Ascending aorta (tissue), 2 donors: ENCODE measurements at regions not wholly inside any gene's neighbourhood (a gene's known extent, or its start where the extent isn't known, plus 50 kb on each side); places are given as distances from the start of the nearest gene placed in this dataset.

Experiments
- DNase-seq, 2 donors: peaks; one replicate each; pipeline ENCODE4 v3.0.0-alpha.2; 2019; ENCODE audit warnings: low spot score in 2 of 2
- H3K27ac ChIP-seq, 2 donors: fragments of 200-600 bp; sonication (generic); one replicate each; pipeline ENCODE4 v1.5.1; 2016 to 2017; ENCODE audit warnings: mild to moderate bottlenecking in 1 of 2
- H3K27me3 ChIP-seq: fragments of 200-600 bp; sonication (generic); one replicate; pipeline ENCODE4 v1.5.1; 2017
- H3K36me3 ChIP-seq, 2 donors: fragments of 200-600 bp; sonication (generic); one replicate each; pipeline ENCODE4 v1.5.1; 2016
- H3K4me1 ChIP-seq, 2 donors: fragments of 200-600 bp; sonication (generic); one replicate each; pipeline ENCODE4 v1.5.1; 2016 to 2017; ENCODE audit warnings: mild to moderate bottlenecking in 1 of 2
- H3K4me3 ChIP-seq, 2 donors: fragments of 200-600 bp; sonication (generic); one replicate each; pipeline ENCODE4 v1.5.1; 2016 to 2017; ENCODE audit warnings: mild to moderate bottlenecking in 1 of 2
- H3K9me3 ChIP-seq, 2 donors: fragments of 200-600 bp; sonication (generic); one replicate each; pipeline ENCODE4 v1.5.1; 2016
- CTCF ChIP-seq, 3 experiments: fragments of 200-600 bp in 2 of 3; fragments of 450-650 bp in 1 of 3; sonication (generic) in 2 of 3; IDR thresholded peaks; one replicate each; pipeline ENCODE4 v1.5.1; 2016 to 2019; ENCODE audit warnings: antibody characterized with exemption in 3 of 3, mild to moderate bottlenecking in 1 of 3, moderate library complexity in 1 of 3
- intact Hi-C: fragments of 100-400 bp; cut with DNase I; formaldehyde crosslinking; loops from one replicate; pipeline ENCODE4 v1.15.1; 2023

GRCh38 chr11:19432370-19433061, 191.8 kb upstream of the E2F8 start:
- Histone ChIP-seq H3K9me3 (no peaks in the 10 kb centered on the region), H3K36me3 (no peaks in the 10 kb centered on the region), H3K27me3 (no peaks in the 10 kb centered on the region), H3K27ac (no peak overlapping the region), H3K4me1 (no peaks in the 10 kb centered on the region), H3K4me3 (no peak overlapping the region)
- intact Hi-C loops, result no loop called here
- DNase-seq, result no peak
- no peak for TF ChIP-seq CTCF (IDR thresholded peaks at IDR 0.05)

GRCh38 chr11:19430754-19431398, 190.1 kb upstream of the E2F8 start:
- no peak for TF ChIP-seq CTCF (IDR thresholded peaks at IDR 0.05)

GRCh38 chr11:19430346-19430745, 189.6 kb upstream of the E2F8 start:
- Histone ChIP-seq H3K27me3 (no peaks in the 10 kb centered on the region), H3K27ac (no peak overlapping the region), H3K4me3 (no peak overlapping the region), H3K36me3 (no peaks in the 10 kb centered on the region), H3K4me1 (no peaks in the 10 kb centered on the region), H3K9me3 (no peaks in the 10 kb centered on the region)
- no peak for DNase-seq
- TF ChIP-seq CTCF (IDR thresholded peaks at IDR 0.05), result no peak
- intact Hi-C loops, result no loop called here

More at GRCh38 chr11:19430754-19431398, 190.1 kb upstream of the E2F8 start:
- H3K27me3 ChIP-seq, result no peaks in the 10 kb centered on the region
- H3K27ac ChIP-seq, result no peak overlapping the region
- no peaks in the 10 kb centered on the region for H3K4me1 ChIP-seq
- no peaks in the 10 kb centered on the region for H3K36me3 ChIP-seq
- no peak overlapping the region for H3K4me3 ChIP-seq
- intact Hi-C loops, result no loop called here
- no peak for DNase-seq
- no peaks in the 10 kb centered on the region for H3K9me3 ChIP-seq

GRCh38 chr11:19429108-19429760, 188.5 kb upstream of the E2F8 start:
- Histone ChIP-seq H3K4me1 (no peaks in the 10 kb centered on the region), H3K27ac (no peak overlapping the region), H3K9me3 (no peaks in the 10 kb centered on the region), H3K4me3 (no peak overlapping the region), H3K27me3 (no peaks in the 10 kb centered on the region), H3K36me3 (no peaks in the 10 kb centered on the region)
- intact Hi-C loops, result no loop called here
- DNase-seq, result no peak
- no peak for TF ChIP-seq CTCF (IDR thresholded peaks at IDR 0.05)

- Histone ChIP-seq H3K4me3 (no peak overlapping the region), H3K27ac (no peak overlapping the region)
- TF ChIP-seq CTCF (IDR thresholded peaks at IDR 0.05), result no peak
Measured at GRCh38 chr11:19428206-19429002, 187.7 kb upstream of the E2F8 start.

More at GRCh38 chr11:19428206-19429002, 187.7 kb upstream of the E2F8 start:
- no peaks in the 10 kb centered on the region for H3K36me3 ChIP-seq
- DNase-seq, result no peak
- H3K4me1 ChIP-seq, result no peaks in the 10 kb centered on the region
- no peaks in the 10 kb centered on the region for H3K9me3 ChIP-seq
- intact Hi-C loops, result no loop called here
- no peaks in the 10 kb centered on the region for H3K27me3 ChIP-seq
